KG1 (cell line): ENCODE measurements at regions not wholly inside any gene's neighbourhood (a gene's known extent, or its start where the extent isn't known, plus 50 kb on each side); places are given as distances from the start of the nearest gene placed in this dataset.

Experiments
- DNase-seq: peaks from one replicate; lab custom pipeline; 2025; lab: John Stamatoyannopoulos, UW

GRCh38 chr11:115036406-115037180 is 358.3 kb downstream of the NXPE2 start:
- no peak for DNase-seq

- no peak for DNase-seq
Measured at GRCh38 chr11:115042002-115042401, 363.7 kb downstream of the NXPE2 start.

- no peak for DNase-seq
Measured at GRCh38 chr11:115047631-115048030, 369.3 kb downstream of the NXPE2 start.

GRCh38 chr11:115049796-115050195 is 371.5 kb downstream of the NXPE2 start:
- no peak for DNase-seq

- DNase-seq, result no peak
Measured at GRCh38 chr11:115050756-115051155, 372.4 kb downstream of the NXPE2 start.

- no peak for DNase-seq
Measured at GRCh38 chr11:115051938-115052590, 373.7 kb downstream of the NXPE2 start.

GRCh38 chr11:115052601-115053000 is 374.3 kb downstream of the NXPE2 start:
- DNase-seq, result no peak

GRCh38 chr11:115054570-115055538 is 376.5 kb downstream of the NXPE2 start:
- DNase-seq, result no peak

GRCh38 chr11:115056514-115056913 is 378.2 kb downstream of the NXPE2 start:
- DNase-seq, result no peak

- DNase-seq, result no peak
Measured at GRCh38 chr11:115060840-115061239, 382.5 kb downstream of the NXPE2 start.

GRCh38 chr11:115065314-115065713 is 387.0 kb downstream of the NXPE2 start:
- DNase-seq, result no peak

GRCh38 chr11:115065830-115066664 is 387.7 kb downstream of the NXPE2 start:
- DNase-seq, result no peak

- no peak for DNase-seq
Measured at GRCh38 chr11:115067471-115067870, 389.1 kb downstream of the NXPE2 start.

GRCh38 chr11:115067900-115068530 is 389.7 kb downstream of the NXPE2 start:
- DNase-seq, result no peak

GRCh38 chr11:115069599-115069998 is 391.3 kb downstream of the NXPE2 start:
- no peak for DNase-seq

- no peak for DNase-seq
Measured at GRCh38 chr11:115075356-115075755, 397.0 kb downstream of the NXPE2 start.

- no peak for DNase-seq
Measured at GRCh38 chr11:115077740-115078139, 399.4 kb downstream of the NXPE2 start.

GRCh38 chr11:115078461-115079438 is 400.4 kb downstream of the NXPE2 start:
- DNase-seq, result no peak

- no peak for DNase-seq
Measured at GRCh38 chr11:115080923-115081680, 402.8 kb downstream of the NXPE2 start.
